ENCODE measurements at regions not wholly inside any gene's neighbourhood (a gene's known extent, or its start where the extent isn't known, plus 50 kb on each side); places are given as distances from the start of the nearest gene placed in this dataset.

DNA sequence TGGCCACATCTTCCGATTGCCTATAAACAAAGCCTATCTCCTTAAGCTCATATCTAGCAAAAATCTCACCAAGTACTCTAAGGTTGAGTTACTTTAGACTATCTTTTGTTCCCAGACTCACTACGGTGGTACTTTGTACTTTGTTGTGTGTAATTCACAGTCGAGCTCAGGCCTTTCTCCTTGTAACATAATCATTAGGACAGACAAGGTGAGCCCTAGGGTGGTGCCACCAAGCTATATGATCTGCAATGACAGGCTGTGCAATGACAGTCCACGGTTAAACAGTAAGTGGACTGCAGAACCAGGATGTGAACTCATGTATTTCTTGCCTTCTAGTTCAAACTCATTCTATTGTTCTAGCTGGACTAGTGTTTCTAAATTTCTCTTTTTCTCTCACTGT lies 132.2 kb downstream of the UBE2U start:
- H3K27me3 ChIP-seq (ENCODE audit: insufficient read depth, low read length), result no peaks in the 10 kb centered on the region
- H3K27ac ChIP-seq (ENCODE audit: low read depth, low read length), result no peak overlapping the region
- no peaks in the 10 kb centered on the region for H3K9me3 ChIP-seq (ENCODE audit: control insufficient read depth in 1 of 2, insufficient read depth in 1 of 2, low read depth in 1 of 2, low read length in 2 of 2)
- H3K4me1 ChIP-seq (ENCODE audit: control insufficient read depth in 1 of 2, insufficient read depth in 2 of 2, low read length in 2 of 2), result no peaks in the 10 kb centered on the region
- H3K9ac ChIP-seq (ENCODE audit: low read length), result no peak overlapping the region
- H3K4me3 ChIP-seq (replicated peaks in 1 of 2; ENCODE audit: low read depth in 1 of 2, low read length in 2 of 2), result no peak overlapping the region
- ChIA-PET CTCF (no interaction called here), POLR2A (no interaction called here), RAD21 (ENCODE audit: low non-redundant PET in 1 of 2, low total read pairs in 2 of 2, uncharacterized antibody in 2 of 2, unreplicated experiment in 2 of 2) (no interaction called here)
- H3K9me2 ChIP-seq (ENCODE audit: insufficient read depth), result no peaks in the 10 kb centered on the region; the same call in 1 of the 2 replicates
- intact Hi-C loops (cut with micrococcal nuclease), result no loop called here
- H4K20me1 ChIP-seq (ENCODE audit: insufficient read depth), result no peaks in the 10 kb centered on the region
- no peak overlapping the region for H2AFZ ChIP-seq (ENCODE audit: low read depth, low read length, poor library complexity, severe bottlenecking)
- no peak for ATAC-seq
- DNase-seq (ENCODE audit: low read depth, low spot score), result no peak
- H3K4me2 ChIP-seq (ENCODE audit: low read length), result no peak overlapping the region
- no TSS peak for BruUV-seq (replicated peaks)
- TF ChIP-seq ZNF274 (IDR thresholded peaks at IDR 0.05; ENCODE audit: low read depth, low read length) (no peak), EGR1 (IDR thresholded peaks at IDR 0.05; ENCODE audit: low read depth) (no peak), EZH2 (IDR thresholded peaks at IDR 0.05) (no peak), JUND (IDR thresholded peaks at IDR 0.05) (no peak), EZH2phosphoT487 (IDR thresholded peaks at IDR 0.05; ENCODE audit: borderline replicate concordance) (no peak), POLR2A (IDR thresholded peaks at IDR 0.05; ENCODE audit: borderline replicate concordance, extremely low read depth, insufficient read depth, insufficient read length) (no peak), TCF7L2 (IDR thresholded peaks at IDR 0.05; ENCODE audit: borderline replicate concordance, extremely low read depth, insufficient read depth, insufficient read length) (no peak)
- TF ChIP-seq, protein P1, sequence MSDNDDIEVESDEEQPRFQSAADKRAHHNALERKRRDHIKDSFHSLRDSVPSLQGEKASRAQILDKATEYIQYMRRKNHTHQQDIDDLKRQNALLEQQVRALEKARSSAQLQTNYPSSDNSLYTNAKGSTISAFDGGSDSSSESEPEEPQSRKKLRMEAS (IDR thresholded peaks at IDR 0.05), result no peak
- TF ChIP-seq, protein P2, sequence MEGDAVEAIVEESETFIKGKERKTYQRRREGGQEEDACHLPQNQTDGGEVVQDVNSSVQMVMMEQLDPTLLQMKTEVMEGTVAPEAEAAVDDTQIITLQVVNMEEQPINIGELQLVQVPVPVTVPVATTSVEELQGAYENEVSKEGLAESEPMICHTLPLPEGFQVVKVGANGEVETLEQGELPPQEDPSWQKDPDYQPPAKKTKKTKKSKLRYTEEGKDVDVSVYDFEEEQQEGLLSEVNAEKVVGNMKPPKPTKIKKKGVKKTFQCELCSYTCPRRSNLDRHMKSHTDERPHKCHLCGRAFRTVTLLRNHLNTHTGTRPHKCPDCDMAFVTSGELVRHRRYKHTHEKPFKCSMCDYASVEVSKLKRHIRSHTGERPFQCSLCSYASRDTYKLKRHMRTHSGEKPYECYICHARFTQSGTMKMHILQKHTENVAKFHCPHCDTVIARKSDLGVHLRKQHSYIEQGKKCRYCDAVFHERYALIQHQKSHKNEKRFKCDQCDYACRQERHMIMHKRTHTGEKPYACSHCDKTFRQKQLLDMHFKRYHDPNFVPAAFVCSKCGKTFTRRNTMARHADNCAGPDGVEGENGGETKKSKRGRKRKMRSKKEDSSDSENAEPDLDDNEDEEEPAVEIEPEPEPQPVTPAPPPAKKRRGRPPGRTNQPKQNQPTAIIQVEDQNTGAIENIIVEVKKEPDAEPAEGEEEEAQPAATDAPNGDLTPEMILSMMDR (IDR thresholded peaks at IDR 0.05 in 2 of 3, conservative IDR thresholded peaks at IDR 0.05 in 1 of 3; ENCODE audit: borderline replicate concordance in 1 of 3, insufficient read depth in 1 of 3, low read depth in 2 of 3, low read length in 2 of 3), result no peak
- TF ChIP-seq, protein P3, sequence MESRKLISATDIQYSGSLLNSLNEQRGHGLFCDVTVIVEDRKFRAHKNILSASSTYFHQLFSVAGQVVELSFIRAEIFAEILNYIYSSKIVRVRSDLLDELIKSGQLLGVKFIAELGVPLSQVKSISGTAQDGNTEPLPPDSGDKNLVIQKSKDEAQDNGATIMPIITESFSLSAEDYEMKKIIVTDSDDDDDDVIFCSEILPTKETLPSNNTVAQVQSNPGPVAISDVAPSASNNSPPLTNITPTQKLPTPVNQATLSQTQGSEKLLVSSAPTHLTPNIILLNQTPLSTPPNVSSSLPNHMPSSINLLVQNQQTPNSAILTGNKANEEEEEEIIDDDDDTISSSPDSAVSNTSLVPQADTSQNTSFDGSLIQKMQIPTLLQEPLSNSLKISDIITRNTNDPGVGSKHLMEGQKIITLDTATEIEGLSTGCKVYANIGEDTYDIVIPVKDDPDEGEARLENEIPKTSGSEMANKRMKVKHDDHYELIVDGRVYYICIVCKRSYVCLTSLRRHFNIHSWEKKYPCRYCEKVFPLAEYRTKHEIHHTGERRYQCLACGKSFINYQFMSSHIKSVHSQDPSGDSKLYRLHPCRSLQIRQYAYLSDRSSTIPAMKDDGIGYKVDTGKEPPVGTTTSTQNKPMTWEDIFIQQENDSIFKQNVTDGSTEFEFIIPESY (IDR thresholded peaks at IDR 0.05; ENCODE audit: extremely low read depth, insufficient replicate concordance, low read length), result no peak
- H3K79me2 ChIP-seq (ENCODE audit: insufficient read depth, low read length), result no peaks in the 10 kb centered on the region
- H3K36me3 ChIP-seq (ENCODE audit: control insufficient read depth in 1 of 2, insufficient read depth in 2 of 2, low read length in 2 of 2), result no peaks in the 10 kb centered on the region
